ENCODE measurements at regions not wholly inside any gene's neighbourhood (a gene's known extent, or its start where the extent isn't known, plus 50 kb on each side); places are given as distances from the start of the nearest gene placed in this dataset.

DNA sequence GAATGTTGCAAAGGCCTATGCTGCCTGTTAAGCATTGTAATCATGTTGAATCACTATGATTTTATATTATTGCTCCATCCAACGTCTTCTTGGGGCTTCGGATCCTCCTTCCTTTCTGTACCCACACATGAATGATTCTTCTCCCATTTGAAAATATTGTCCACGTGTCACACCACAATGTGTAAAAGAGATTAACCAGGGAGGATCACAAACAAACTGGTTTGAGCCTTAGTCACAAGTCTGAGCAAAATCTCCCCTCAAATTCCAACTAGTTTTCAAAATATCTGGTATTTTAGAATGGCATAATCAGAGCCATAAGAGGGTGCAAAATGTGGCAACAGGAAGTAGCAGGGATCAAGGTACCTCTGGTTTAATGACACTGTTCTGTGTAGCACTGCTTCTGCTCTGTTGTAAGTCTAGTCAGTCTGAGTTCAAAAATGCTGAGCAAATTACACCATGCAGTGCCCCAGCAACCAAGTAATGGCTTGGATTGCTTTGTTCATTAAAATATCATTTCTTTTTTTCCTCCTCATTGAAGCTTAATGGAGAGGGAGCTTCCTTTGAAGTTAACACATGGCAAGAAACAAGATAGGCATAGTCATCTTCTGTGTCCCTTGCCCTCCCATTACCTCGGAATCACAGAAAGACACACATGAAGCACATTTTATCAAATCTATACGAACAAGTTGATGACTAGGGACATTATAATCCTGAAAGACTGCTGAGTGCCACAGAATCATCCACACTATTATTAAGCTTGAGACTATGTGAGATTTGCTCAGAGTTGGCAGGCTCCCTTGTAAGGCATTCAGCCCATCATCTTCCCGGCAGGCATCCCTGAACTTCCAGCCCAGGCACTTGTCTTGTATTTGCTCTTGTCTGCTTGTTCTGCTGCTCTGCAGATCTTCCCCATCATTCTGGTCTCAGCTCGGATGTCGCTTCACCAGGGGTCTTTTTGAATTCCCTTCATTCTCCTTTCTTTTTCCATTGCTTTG, 102.0 kb upstream of the PRLR start (continued):
- TF ChIP-seq, protein P1, sequence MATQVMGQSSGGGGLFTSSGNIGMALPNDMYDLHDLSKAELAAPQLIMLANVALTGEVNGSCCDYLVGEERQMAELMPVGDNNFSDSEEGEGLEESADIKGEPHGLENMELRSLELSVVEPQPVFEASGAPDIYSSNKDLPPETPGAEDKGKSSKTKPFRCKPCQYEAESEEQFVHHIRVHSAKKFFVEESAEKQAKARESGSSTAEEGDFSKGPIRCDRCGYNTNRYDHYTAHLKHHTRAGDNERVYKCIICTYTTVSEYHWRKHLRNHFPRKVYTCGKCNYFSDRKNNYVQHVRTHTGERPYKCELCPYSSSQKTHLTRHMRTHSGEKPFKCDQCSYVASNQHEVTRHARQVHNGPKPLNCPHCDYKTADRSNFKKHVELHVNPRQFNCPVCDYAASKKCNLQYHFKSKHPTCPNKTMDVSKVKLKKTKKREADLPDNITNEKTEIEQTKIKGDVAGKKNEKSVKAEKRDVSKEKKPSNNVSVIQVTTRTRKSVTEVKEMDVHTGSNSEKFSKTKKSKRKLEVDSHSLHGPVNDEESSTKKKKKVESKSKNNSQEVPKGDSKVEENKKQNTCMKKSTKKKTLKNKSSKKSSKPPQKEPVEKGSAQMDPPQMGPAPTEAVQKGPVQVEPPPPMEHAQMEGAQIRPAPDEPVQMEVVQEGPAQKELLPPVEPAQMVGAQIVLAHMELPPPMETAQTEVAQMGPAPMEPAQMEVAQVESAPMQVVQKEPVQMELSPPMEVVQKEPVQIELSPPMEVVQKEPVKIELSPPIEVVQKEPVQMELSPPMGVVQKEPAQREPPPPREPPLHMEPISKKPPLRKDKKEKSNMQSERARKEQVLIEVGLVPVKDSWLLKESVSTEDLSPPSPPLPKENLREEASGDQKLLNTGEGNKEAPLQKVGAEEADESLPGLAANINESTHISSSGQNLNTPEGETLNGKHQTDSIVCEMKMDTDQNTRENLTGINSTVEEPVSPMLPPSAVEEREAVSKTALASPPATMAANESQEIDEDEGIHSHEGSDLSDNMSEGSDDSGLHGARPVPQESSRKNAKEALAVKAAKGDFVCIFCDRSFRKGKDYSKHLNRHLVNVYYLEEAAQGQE (IDR thresholded peaks at IDR 0.05; ENCODE audit: low read depth) = no peak
- TF ChIP-seq EZH2 (IDR thresholded peaks at IDR 0.05) = no peak
- TF ChIP-seq JUND (IDR thresholded peaks at IDR 0.05) = no peak
- no peak for TF ChIP-seq TCF7L2 (IDR thresholded peaks at IDR 0.05; ENCODE audit: borderline replicate concordance, extremely low read depth, insufficient read depth, insufficient read length)
- TF ChIP-seq SP1 (IDR thresholded peaks at IDR 0.05; ENCODE audit: low read depth) = no peak
- no peak for TF ChIP-seq ZFX (IDR thresholded peaks at IDR 0.05)
- TF ChIP-seq YY1 (IDR thresholded peaks at IDR 0.05; ENCODE audit: extremely low read depth, insufficient replicate concordance, low read depth, low read length) = no peak
- TF ChIP-seq CBX3 (IDR thresholded peaks at IDR 0.05; ENCODE audit: low read depth) = no peak

- no peaks in the 10 kb centered on the region for H3K79me2 ChIP-seq (ENCODE audit: insufficient read depth, low read length)
- ChIA-PET POLR2A (no interaction called here), RAD21 (ENCODE audit: low non-redundant PET in 1 of 2, low total read pairs in 2 of 2, uncharacterized antibody in 2 of 2, unreplicated experiment in 2 of 2) (no interaction called here), CTCF (no interaction called here)
- no TSS peak for BruUV-seq (replicated peaks)
- ATAC-seq (no peak), DNase-seq (ENCODE audit: low read depth, low spot score) (no peak)
- no peak overlapping the region for H3K9ac ChIP-seq (ENCODE audit: low read length)
- H2AFZ ChIP-seq (ENCODE audit: low read depth, low read length, poor library complexity, severe bottlenecking) = no peak overlapping the region
- no peak overlapping the region for H3K4me2 ChIP-seq (ENCODE audit: low read length)
- no peaks in the 10 kb centered on the region for H4K20me1 ChIP-seq (ENCODE audit: insufficient read depth)
- no peaks in the 10 kb centered on the region for H3K9me3 ChIP-seq (ENCODE audit: control insufficient read depth in 1 of 2, insufficient read depth in 1 of 2, low read depth in 1 of 2, low read length in 2 of 2)
- H3K27ac ChIP-seq (ENCODE audit: low read depth, low read length) = no peak overlapping the region
- intact Hi-C loops (cut with micrococcal nuclease) = no loop called here
- H3K4me3 ChIP-seq (replicated peaks in 1 of 2; ENCODE audit: low read depth in 1 of 2, low read length in 2 of 2) = no peak overlapping the region
- H3K36me3 ChIP-seq (ENCODE audit: control insufficient read depth in 1 of 2, insufficient read depth in 2 of 2, low read length in 2 of 2) = no peaks in the 10 kb centered on the region
- H3K9me2 ChIP-seq (ENCODE audit: insufficient read depth) = no peaks in the 10 kb centered on the region
- no peaks in the 10 kb centered on the region for H3K27me3 ChIP-seq (ENCODE audit: insufficient read depth, low read length)
- no peaks in the 10 kb centered on the region for H3K4me1 ChIP-seq (ENCODE audit: control insufficient read depth in 1 of 2, insufficient read depth in 2 of 2, low read length in 2 of 2)
- TF ChIP-seq ELF1 (IDR thresholded peaks at IDR 0.05; ENCODE audit: borderline replicate concordance, low read depth) = no peak
- no peak for TF ChIP-seq SRF (IDR thresholded peaks at IDR 0.05; ENCODE audit: low read depth)
- TF ChIP-seq CEBPB (IDR thresholded peaks at IDR 0.05; ENCODE audit: low read depth) = no peak
- no peak for TF ChIP-seq RAD21 (IDR thresholded peaks at IDR 0.05; ENCODE audit: low read depth)
- TF ChIP-seq ZFX (IDR thresholded peaks at IDR 0.05) = no peak
- TF ChIP-seq MAX (IDR thresholded peaks at IDR 0.05) = no peak
- no peak for TF ChIP-seq TCF7L2 (IDR thresholded peaks at IDR 0.05; ENCODE audit: borderline replicate concordance, extremely low read depth, insufficient read depth, insufficient read length)
- no peak for TF ChIP-seq CBX3 (IDR thresholded peaks at IDR 0.05; ENCODE audit: low read depth)
- no peak for TF ChIP-seq EZH2 (IDR thresholded peaks at IDR 0.05)
- no peak for TF ChIP-seq ATF3 (IDR thresholded peaks at IDR 0.05)
- TF ChIP-seq FOSL1 (IDR thresholded peaks at IDR 0.05; ENCODE audit: low read depth) = no peak
- TF ChIP-seq POLR2A (IDR thresholded peaks at IDR 0.05; ENCODE audit: borderline replicate concordance, extremely low read depth, insufficient read depth, insufficient read length) = no peak
- TF ChIP-seq SIN3A (IDR thresholded peaks at IDR 0.05; ENCODE audit: low read depth) = no peak
- TF ChIP-seq JUND (IDR thresholded peaks at IDR 0.05) = no peak
- TF ChIP-seq ZNF274 (IDR thresholded peaks at IDR 0.05; ENCODE audit: low read depth, low read length) = no peak
- TF ChIP-seq SP1 (IDR thresholded peaks at IDR 0.05; ENCODE audit: low read depth) = no peak
- TF ChIP-seq, protein P1 (IDR thresholded peaks at IDR 0.05; ENCODE audit: low read depth) = no peak
Observed at GRCh38 chr5:35325836-35326235, 95.5 kb upstream of the PRLR start.

Data from HCT116 (cell line).